ENCODE measurements at regions not wholly inside any gene's neighbourhood (a gene's known extent, or its start where the extent isn't known, plus 50 kb on each side); places are given as distances from the start of the nearest gene placed in this dataset.

GRCh38 chr12:105721051-105721825, 390.7 kb downstream of the C12orf75 start:
- no peak for DNase-seq

- DNase-seq: no peak
Observed at GRCh38 chr12:105721891-105722290, 391.4 kb downstream of the C12orf75 start.

GRCh38 chr12:105723066-105723465, 392.6 kb downstream of the C12orf75 start:
- DNase-seq: no peak

- DNase-seq: no peak
Observed at GRCh38 chr12:105723494-105723893, 393.0 kb downstream of the C12orf75 start.

- no peak for DNase-seq
Observed at GRCh38 chr12:105724641-105725040, 394.1 kb downstream of the C12orf75 start.

- DNase-seq: no peak
Observed at GRCh38 chr12:105725054-105725453, 394.6 kb downstream of the C12orf75 start.

GRCh38 chr12:105729181-105729771, 398.8 kb downstream of the C12orf75 start:
- no peak for DNase-seq

- no peak for DNase-seq
Observed at GRCh38 chr12:105729926-105730325, 399.4 kb downstream of the C12orf75 start.

- DNase-seq: peak; percentile 10
Observed at GRCh38 chr12:105733579-105733978, 403.1 kb downstream of the C12orf75 start.

- no peak for DNase-seq
Observed at GRCh38 chr12:105736498-105736897, 402.3 kb downstream of the NUAK1 start.

GRCh38 chr12:105738051-105738450, 400.7 kb downstream of the NUAK1 start:
- DNase-seq: no peak

GRCh38 chr12:105740369-105740768, 398.4 kb downstream of the NUAK1 start:
- no peak for DNase-seq

GRCh38 chr12:105740970-105741725, 397.6 kb downstream of the NUAK1 start:
- DNase-seq: peak; percentile 56

GRCh38 chr12:105741786-105742566, 396.8 kb downstream of the NUAK1 start:
- no peak for DNase-seq

GRCh38 chr12:105742567-105742874, 396.2 kb downstream of the NUAK1 start:
- no peak for DNase-seq

- DNase-seq: no peak
Observed at GRCh38 chr12:105744371-105745058, 394.2 kb downstream of the NUAK1 start.

- no peak for DNase-seq
Observed at GRCh38 chr12:105745811-105746210, 392.9 kb downstream of the NUAK1 start.

- no peak for DNase-seq
Observed at GRCh38 chr12:105748806-105749600, 389.8 kb downstream of the NUAK1 start.

- DNase-seq: no peak
Observed at GRCh38 chr12:105750096-105750495, 388.7 kb downstream of the NUAK1 start.

- DNase-seq: no peak
Observed at GRCh38 chr12:105754313-105754712, 384.4 kb downstream of the NUAK1 start.

GRCh38 chr12:105756961-105757360, 381.8 kb downstream of the NUAK1 start:
- no peak for DNase-seq

- no peak for DNase-seq
Observed at GRCh38 chr12:105759149-105759548, 379.6 kb downstream of the NUAK1 start.
